Gastroesophageal sphincter (tissue), 3 donors: ENCODE measurements at regions not wholly inside any gene's neighbourhood (a gene's known extent, or its start where the extent isn't known, plus 50 kb on each side); places are given as distances from the start of the nearest gene placed in this dataset.

Experiments used
- EP300 ChIP-seq: sonication (generic); formaldehyde crosslinking; IDR thresholded peaks from one replicate; pipeline ENCODE4 v1.6.1; 2017; ENCODE audit warnings: antibody characterized with exemption, mild to moderate bottlenecking
- POLR2A ChIP-seq, 2 donors: fragments of 450-650 bp; IDR thresholded peaks; one replicate each; pipeline ENCODE4 v1.6.1; 2017; ENCODE audit warnings: antibody characterized with exemption in 2 of 2, mild to moderate bottlenecking in 2 of 2, moderate library complexity in 1 of 2
- POLR2AphosphoS5 ChIP-seq: sonication (generic); formaldehyde crosslinking; IDR thresholded peaks from one replicate; pipeline ENCODE4 v1.6.1; 2017; ENCODE audit warnings: antibody characterized with exemption
- TF ChIP-seq, protein P1 (sequence below), 4 experiments: fragments of 200-600 bp in 2 of 4; fragments of 450-650 bp in 2 of 4; sonication (generic) in 1 of 4; IDR thresholded peaks; one replicate each; pipeline ENCODE4 v1.5.1; 2017 to 2019; ENCODE audit warnings: antibody characterized with exemption in 4 of 4, mild to moderate bottlenecking in 2 of 4, moderate library complexity in 2 of 4

DNA sequence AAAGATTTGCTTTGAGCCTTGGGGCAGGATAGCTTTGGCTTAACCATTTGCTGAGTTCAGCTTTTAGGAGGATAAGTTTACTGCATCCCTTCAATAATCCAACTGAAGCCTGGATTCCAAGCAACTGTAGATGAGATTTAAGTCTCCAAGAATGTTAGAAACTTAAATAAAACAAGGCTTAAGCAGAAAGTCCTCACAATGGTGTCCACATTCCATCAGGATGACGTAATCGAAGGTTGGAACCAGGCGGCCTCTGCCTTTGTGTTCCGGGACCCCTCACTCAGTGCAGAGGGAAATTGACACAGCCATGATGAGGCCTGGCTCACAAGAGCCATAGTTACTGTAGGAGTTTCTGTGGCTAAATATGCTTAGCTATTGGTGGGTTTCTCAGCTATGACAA, 260.4 kb downstream of the LPIN1 start:
- TF ChIP-seq POLR2AphosphoS5 = no peak
- TF ChIP-seq, protein P1, sequence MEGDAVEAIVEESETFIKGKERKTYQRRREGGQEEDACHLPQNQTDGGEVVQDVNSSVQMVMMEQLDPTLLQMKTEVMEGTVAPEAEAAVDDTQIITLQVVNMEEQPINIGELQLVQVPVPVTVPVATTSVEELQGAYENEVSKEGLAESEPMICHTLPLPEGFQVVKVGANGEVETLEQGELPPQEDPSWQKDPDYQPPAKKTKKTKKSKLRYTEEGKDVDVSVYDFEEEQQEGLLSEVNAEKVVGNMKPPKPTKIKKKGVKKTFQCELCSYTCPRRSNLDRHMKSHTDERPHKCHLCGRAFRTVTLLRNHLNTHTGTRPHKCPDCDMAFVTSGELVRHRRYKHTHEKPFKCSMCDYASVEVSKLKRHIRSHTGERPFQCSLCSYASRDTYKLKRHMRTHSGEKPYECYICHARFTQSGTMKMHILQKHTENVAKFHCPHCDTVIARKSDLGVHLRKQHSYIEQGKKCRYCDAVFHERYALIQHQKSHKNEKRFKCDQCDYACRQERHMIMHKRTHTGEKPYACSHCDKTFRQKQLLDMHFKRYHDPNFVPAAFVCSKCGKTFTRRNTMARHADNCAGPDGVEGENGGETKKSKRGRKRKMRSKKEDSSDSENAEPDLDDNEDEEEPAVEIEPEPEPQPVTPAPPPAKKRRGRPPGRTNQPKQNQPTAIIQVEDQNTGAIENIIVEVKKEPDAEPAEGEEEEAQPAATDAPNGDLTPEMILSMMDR (IDR thresholded peaks at IDR 0.05) = no peak
- no peak for TF ChIP-seq POLR2A (IDR thresholded peaks at IDR 0.05)
- no peak for TF ChIP-seq EP300
